HepG2 (cell line): ENCODE measurements at regions not wholly inside any gene's neighbourhood (a gene's known extent, or its start where the extent isn't known, plus 50 kb on each side); places are given as distances from the start of the nearest gene placed in this dataset.

ENCODE experiments used
- AGO2 ChIP-seq: fragments of 200-400 bp; formaldehyde crosslinking; optimal IDR thresholded peaks from 2 replicates; pipeline ENCODE3; 2017; ENCODE audit warnings: mild to moderate bottlenecking, low read depth, low read length, moderate library complexity
- ASH2L ChIP-seq: fragments of 300-600, 200-600 bp; sonication (generic); IDR thresholded peaks from 2 replicates; pipeline ENCODE4 v1.7.0; 2017; ENCODE audit warnings: low read depth, mild to moderate bottlenecking, moderate library complexity, mixed read lengths, low read length; ENCODE audit not compliant: insufficient read length
- CENPX ChIP-seq: sonication (generic); formaldehyde crosslinking; IDR thresholded peaks from 2 replicates; pipeline ENCODE4 v1.9.0; 2021; ENCODE audit warnings: mild to moderate bottlenecking, missing genetic modification reagents, moderate library complexity
- FOXK2 ChIP-seq: fragments of 450-650 bp; IDR thresholded peaks from 2 replicates; pipeline ENCODE4 v1.6.1; 2016
- GATA4 ChIP-seq: sonication (generic); IDR thresholded peaks from 2 replicates; pipeline ENCODE4 v1.6.1; 2016; ENCODE audit warnings: antibody characterized with exemption, low read depth, borderline replicate concordance
- HHEX ChIP-seq: IDR thresholded peaks from 2 replicates; pipeline ENCODE4 v1.6.1; 2016; ENCODE audit warnings: control low read depth
- HIVEP1 ChIP-seq: sonication (generic); formaldehyde crosslinking; IDR thresholded peaks from 2 replicates; pipeline ENCODE4 v1.4.0; 2020; ENCODE audit warnings: mild to moderate bottlenecking, missing genetic modification reagents
- JUND ChIP-seq: sonication (generic); formaldehyde crosslinking; IDR thresholded peaks from 2 replicates; pipeline ENCODE4 v1.8.0; 2022; ENCODE audit warnings: mild to moderate bottlenecking, missing genetic modification reagents
- MTA3 ChIP-seq: sonication (generic); formaldehyde crosslinking; IDR thresholded peaks from 2 replicates; pipeline ENCODE4 v1.4.0; 2020; ENCODE audit warnings: missing genetic modification reagents
- NFYC ChIP-seq: IDR thresholded peaks from 2 replicates; pipeline ENCODE4 v1.6.1; 2016; ENCODE audit warnings: missing genetic modification reagents, missing compliant biosample characterization
- NR1H2 ChIP-seq: sonication (generic); formaldehyde crosslinking; IDR thresholded peaks from 2 replicates; pipeline ENCODE4 v1.8.1; 2022; ENCODE audit warnings: low read depth, missing genetic modification reagents, borderline replicate concordance
- SAP130 ChIP-seq: IDR thresholded peaks from 2 replicates; pipeline ENCODE4 v1.6.1; 2016; ENCODE audit warnings: low read depth
- SMARCE1 ChIP-seq: fragments of 450-650 bp; IDR thresholded peaks from 2 replicates; pipeline ENCODE4 v1.6.1; 2017; ENCODE audit warnings: borderline replicate concordance
- TBX3 ChIP-seq: fragments of 450-650 bp; IDR thresholded peaks from 2 replicates; pipeline ENCODE4 v1.6.1; 2017; ENCODE audit warnings: antibody characterized with exemption, mild to moderate bottlenecking, inconsistent platforms, borderline replicate concordance
- WIZ ChIP-seq: sonication (generic); formaldehyde crosslinking; IDR thresholded peaks from 2 replicates; pipeline ENCODE4 v1.5.1; 2020; ENCODE audit warnings: mild to moderate bottlenecking, missing genetic modification reagents
- ZFP36L2 ChIP-seq: sonication (generic); formaldehyde crosslinking; IDR thresholded peaks from 2 replicates; pipeline ENCODE4 v1.4.0; 2020; ENCODE audit warnings: missing genetic modification reagents
- ZNF17 ChIP-seq: sonication (generic); formaldehyde crosslinking; IDR thresholded peaks from 2 replicates; pipeline ENCODE4 v1.5.0; 2020; ENCODE audit warnings: mild to moderate bottlenecking, missing genetic modification reagents
- ZNF343 ChIP-seq: sonication (generic); formaldehyde crosslinking; IDR thresholded peaks from 2 replicates; pipeline ENCODE4 v1.4.0; 2020; ENCODE audit warnings: mild to moderate bottlenecking, missing genetic modification reagents
- ZNF383 ChIP-seq: sonication (generic); formaldehyde crosslinking; IDR thresholded peaks from 2 replicates; pipeline ENCODE4 v1.4.0; 2020; ENCODE audit warnings: missing genetic modification reagents, mild to moderate bottlenecking, borderline replicate concordance
- ZSCAN31 ChIP-seq: sonication (generic); formaldehyde crosslinking; IDR thresholded peaks from 2 replicates; pipeline ENCODE4 v1.5.0; 2020; ENCODE audit warnings: low read depth, mild to moderate bottlenecking, missing genetic modification reagents
- TF ChIP-seq, protein P1 (sequence below): sonication (generic); formaldehyde crosslinking; IDR thresholded peaks from 2 replicates; pipeline ENCODE4 v1.4.0; 2020; ENCODE audit warnings: missing genetic modification reagents, borderline replicate concordance
- TF ChIP-seq, protein P2 (sequence below): sonication (generic); formaldehyde crosslinking; IDR thresholded peaks from 2 replicates; pipeline ENCODE4 v1.5.1; 2020; ENCODE audit warnings: mild to moderate bottlenecking, missing genetic modification reagents
- TF ChIP-seq, protein P3 (sequence below): sonication (generic); formaldehyde crosslinking; IDR thresholded peaks from 2 replicates; pipeline ENCODE4 v1.4.0; 2020; ENCODE audit warnings: mild to moderate bottlenecking, missing genetic modification reagents

DNA sequence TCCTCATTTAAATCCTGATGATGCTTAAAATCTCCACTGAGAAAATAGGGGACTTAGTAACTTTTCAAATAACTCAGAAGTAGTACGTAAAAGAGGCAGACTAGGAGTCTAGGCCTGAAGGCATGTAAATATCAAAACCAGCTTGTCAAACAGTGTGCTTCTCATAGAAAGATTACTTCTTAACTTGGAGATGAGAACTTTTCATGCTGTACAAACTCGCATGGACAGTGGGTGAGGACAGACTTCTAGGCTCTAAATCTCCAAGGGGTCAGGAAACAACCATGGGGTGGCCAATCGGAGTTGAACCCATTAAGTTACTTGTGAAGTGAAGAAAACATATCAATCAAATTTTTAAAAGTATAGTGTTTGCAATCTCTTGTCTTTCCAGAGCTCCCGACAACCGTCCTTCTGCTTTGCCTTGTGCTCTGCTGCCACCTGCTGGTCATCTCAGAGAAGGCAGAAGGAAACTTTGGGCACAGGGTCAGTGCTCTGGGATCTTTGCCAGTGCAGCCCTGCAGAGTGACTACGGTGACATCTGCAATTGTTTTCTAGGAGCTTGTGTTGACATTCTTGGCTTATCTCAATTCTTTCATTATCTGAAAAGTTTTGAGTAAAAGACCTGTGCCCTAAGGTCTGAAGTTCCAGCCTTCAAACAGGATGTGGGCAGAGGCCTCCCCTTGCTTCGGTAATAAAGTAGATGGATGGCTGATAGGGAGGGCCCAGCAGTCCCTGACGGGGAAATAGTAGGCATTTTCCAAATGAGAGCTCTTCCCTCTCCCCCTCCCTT is 105.1 kb upstream of the PDE4B start (continued):
- TF ChIP-seq AGO2 (no peak), ZNF343 (CRISPR knock-in tag) (no peak), SMARCE1 (no peak), NR1H2 (no peak), ZFP36L2 (CRISPR knock-in tag) (no peak), ASH2L (peak; percentile 32), ZNF383 (CRISPR knock-in tag) (no peak), WIZ (CRISPR knock-in tag) (no peak), ZNF17 (CRISPR knock-in tag) (no peak), CENPX (no peak), SAP130 (CRISPR knock-in tag) (0 out of 2 replicates have a peak, but pooled peaks have one; percentile 30), FOXK2 (no peak), MTA3 (CRISPR knock-in tag) (no peak), HHEX (CRISPR knock-in tag) (peak; percentile 66; the same call in 1 of the 2 replicates), ZSCAN31 (CRISPR knock-in tag) (no peak), HIVEP1 (CRISPR knock-in tag) (no peak), NFYC (CRISPR knock-in tag) (no peak), JUND (no peak), GATA4 (peak; percentile 94), TBX3 (no peak)
- TF ChIP-seq, protein P1, sequence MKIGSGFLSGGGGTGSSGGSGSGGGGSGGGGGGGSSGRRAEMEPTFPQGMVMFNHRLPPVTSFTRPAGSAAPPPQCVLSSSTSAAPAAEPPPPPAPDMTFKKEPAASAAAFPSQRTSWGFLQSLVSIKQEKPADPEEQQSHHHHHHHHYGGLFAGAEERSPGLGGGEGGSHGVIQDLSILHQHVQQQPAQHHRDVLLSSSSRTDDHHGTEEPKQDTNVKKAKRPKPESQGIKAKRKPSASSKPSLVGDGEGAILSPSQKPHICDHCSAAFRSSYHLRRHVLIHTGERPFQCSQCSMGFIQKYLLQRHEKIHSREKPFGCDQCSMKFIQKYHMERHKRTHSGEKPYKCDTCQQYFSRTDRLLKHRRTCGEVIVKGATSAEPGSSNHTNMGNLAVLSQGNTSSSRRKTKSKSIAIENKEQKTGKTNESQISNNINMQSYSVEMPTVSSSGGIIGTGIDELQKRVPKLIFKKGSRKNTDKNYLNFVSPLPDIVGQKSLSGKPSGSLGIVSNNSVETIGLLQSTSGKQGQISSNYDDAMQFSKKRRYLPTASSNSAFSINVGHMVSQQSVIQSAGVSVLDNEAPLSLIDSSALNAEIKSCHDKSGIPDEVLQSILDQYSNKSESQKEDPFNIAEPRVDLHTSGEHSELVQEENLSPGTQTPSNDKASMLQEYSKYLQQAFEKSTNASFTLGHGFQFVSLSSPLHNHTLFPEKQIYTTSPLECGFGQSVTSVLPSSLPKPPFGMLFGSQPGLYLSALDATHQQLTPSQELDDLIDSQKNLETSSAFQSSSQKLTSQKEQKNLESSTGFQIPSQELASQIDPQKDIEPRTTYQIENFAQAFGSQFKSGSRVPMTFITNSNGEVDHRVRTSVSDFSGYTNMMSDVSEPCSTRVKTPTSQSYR: no peak
- TF ChIP-seq, protein P2, sequence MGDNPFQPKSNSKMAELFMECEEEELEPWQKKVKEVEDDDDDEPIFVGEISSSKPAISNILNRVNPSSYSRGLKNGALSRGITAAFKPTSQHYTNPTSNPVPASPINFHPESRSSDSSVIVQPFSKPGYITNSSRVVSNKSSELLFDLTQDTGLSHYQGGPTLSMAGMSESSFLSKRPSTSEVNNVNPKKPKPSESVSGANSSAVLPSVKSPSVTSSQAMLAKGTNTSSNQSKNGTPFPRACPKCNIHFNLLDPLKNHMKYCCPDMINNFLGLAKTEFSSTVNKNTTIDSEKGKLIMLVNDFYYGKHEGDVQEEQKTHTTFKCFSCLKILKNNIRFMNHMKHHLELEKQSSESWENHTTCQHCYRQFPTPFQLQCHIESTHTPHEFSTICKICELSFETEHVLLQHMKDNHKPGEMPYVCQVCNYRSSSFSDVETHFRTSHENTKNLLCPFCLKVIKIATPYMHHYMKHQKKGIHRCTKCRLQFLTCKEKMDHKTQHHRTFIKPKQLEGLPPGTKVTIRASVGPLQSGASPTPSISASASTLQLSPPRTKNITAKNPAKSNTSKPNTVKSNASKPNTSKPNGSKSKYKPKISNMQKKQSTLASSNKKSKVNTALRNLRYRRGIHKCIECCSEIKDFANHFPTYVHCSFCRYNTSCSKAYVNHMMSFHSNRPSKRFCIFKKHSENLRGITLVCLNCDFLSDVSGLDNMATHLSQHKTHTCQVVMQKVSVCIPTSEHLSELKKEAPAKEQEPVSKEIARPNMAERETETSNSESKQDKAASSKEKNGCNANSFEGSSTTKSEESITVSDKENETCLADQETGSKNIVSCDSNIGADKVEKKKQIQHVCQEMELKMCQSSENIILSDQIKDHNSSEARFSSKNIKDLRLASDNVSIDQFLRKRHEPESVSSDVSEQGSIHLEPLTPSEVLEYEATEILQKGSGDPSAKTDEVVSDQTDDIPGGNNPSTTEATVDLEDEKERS (CRISPR knock-in tag): peak; percentile 77; the same call in 1 of the 2 replicates
- TF ChIP-seq, protein P3, sequence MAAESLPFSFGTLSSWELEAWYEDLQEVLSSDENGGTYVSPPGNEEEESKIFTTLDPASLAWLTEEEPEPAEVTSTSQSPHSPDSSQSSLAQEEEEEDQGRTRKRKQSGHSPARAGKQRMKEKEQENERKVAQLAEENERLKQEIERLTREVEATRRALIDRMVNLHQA: no peak
